SH-SY5Y (cell line): ENCODE measurements at regions not wholly inside any gene's neighbourhood (a gene's known extent, or its start where the extent isn't known, plus 50 kb on each side); places are given as distances from the start of the nearest gene placed in this dataset.

Source experiments
- GATA2 ChIP-seq: IDR thresholded peaks from 2 replicates; pipeline ENCODE4 v1.6.1; 2011; ENCODE audit warnings: mild to moderate bottlenecking, low read depth, low read length
- GATA3 ChIP-seq: IDR thresholded peaks from 2 replicates; pipeline ENCODE4 v1.6.1; 2011; ENCODE audit warnings: low read depth, mild to moderate bottlenecking, low read length, moderate library complexity

DNA sequence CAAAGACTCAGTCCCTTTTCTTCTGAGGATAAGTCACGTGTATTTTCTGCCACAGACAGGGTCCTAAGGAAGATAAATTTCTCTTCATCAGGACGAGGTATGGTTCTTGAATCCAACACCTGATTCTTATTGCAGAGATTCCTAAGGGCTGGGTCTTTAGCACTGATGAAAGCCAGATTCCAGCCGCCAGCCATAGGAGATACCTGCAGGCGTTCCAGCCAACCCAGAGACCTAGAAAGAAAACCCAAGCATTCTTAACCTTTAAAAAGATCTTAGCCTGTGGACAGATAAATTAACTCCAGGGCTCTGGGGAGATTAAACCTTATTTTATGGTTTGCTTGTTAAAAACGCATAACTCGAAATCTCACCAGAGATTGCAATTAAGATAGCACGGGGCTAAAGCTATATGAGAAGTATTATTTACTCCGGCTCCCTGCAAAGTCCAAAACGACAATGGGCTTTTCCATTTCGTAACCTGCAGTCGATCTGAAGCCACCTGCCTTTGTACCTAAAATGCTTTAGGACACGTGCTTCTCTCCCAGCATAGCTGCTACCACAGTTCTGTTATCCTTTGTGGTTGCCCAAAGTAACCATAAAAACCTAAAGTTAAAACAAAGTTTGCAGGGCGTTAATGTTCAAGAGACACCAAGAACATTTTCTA is 104.5 kb downstream of the NXPE2 start:
- TF ChIP-seq GATA2 (peak; percentile 26; the same call in 1 of the 2 replicates), GATA3 (no peak)
